Activated CD4-positive, CD25-positive, alpha-beta regulatory T cell (primary cell): ENCODE measurements at regions not wholly inside any gene's neighbourhood (a gene's known extent, or its start where the extent isn't known, plus 50 kb on each side); places are given as distances from the start of the nearest gene placed in this dataset.

Experiments
- DNase-seq, 4 experiments: peaks; one replicate each; lab custom pipeline; 2025; lab: John Stamatoyannopoulos, UW

DNA sequence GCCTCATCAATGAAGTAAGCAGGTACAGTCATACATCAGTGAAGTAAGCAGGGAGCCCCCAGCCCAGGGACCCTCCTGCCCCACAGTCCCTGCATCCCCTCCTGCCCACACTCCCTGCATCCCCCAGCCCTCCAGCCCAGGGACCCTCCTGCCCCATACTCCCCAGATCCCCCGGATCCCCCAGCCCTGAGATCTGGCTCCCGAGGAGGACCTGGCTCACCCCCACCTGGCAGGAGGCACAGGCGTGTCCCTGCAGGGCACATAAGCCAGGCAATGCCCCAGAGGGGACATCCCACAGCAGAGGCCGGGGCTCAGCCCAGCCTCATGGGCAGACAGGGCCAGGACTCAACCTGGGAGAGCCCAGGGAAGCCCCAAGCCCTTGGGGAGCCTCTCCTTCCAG is 53.6 kb upstream of the TPM4 start:
- no peak for DNase-seq

DNA sequence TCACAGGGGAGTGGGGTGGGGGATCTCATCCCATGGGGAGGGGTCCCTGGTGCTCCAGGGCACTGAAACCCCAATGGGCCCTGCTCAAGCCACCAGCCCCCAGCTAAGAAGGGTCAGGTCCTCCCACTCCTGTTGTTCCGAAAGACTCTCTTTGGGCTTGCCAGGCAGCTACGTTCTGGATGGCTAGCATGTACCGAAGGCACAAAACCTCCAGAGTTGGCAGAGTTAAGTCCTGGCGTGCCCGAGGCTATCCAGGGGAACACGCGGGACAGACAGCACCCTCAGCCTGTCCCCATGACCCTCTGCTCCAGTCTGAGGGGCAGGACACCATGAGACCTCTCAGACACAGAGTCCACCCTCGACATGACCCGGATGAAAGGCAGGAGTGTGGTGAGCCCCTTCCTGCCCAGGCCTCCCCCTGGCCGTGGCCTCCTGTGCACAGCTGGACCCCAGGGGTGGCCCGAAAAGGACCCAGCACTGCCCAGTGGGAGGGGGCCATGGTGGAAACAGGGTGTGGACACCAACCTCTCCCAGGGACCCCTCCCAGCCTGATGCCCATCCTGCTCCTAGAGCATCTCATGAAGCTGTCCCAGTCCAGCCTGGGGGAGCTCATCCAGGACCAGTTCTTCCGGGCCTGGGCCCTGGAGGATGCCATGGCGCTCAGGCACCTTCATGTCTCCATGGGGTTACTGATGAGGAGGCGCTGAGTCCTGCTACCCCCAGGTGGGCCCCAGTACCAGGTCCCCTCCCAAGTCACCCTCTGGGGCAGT is 53.0 kb upstream of the TPM4 start:
- DNase-seq, result no peak

DNA sequence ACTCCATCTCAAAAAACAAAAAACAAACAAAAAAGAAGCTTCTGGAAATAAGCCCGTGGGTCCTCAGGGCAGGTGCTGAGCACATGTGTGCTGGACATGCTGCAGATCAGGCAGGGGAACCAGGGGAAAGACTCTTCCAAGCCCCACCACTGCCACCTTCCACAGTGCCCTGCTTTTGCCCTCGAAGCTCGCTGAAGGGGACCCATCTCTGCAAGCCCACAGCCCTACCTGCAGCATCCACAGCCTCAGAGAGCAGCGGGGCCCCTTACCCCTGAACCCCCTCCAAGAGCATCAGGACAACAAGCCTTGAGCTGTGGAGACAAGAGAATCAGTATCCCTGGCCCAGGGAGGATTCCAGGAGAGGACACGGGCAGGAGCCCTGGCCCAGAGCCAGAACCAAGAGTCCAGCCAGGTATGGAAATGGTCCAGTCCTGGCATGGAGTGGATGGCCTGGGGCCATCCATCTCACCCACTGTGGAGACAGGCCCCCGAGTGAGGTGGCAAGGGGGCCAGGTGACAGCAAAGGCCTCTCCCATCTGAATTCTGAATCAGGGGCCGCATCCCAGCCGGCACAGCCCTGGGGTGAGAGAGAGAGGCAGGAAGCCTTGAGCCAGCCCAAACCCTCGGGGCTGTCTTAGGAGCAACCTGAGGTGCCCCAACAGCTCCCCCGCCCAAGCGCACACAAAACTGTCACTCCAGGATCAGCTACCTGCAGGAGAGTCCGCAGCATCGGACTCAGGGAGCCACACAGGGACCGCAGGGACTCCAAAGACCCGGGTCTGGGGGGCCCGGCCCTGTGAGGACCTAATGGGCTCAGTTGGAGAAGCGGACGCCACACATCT is 51.8 kb upstream of the TPM4 start:
- DNase-seq, result no peak

DNA sequence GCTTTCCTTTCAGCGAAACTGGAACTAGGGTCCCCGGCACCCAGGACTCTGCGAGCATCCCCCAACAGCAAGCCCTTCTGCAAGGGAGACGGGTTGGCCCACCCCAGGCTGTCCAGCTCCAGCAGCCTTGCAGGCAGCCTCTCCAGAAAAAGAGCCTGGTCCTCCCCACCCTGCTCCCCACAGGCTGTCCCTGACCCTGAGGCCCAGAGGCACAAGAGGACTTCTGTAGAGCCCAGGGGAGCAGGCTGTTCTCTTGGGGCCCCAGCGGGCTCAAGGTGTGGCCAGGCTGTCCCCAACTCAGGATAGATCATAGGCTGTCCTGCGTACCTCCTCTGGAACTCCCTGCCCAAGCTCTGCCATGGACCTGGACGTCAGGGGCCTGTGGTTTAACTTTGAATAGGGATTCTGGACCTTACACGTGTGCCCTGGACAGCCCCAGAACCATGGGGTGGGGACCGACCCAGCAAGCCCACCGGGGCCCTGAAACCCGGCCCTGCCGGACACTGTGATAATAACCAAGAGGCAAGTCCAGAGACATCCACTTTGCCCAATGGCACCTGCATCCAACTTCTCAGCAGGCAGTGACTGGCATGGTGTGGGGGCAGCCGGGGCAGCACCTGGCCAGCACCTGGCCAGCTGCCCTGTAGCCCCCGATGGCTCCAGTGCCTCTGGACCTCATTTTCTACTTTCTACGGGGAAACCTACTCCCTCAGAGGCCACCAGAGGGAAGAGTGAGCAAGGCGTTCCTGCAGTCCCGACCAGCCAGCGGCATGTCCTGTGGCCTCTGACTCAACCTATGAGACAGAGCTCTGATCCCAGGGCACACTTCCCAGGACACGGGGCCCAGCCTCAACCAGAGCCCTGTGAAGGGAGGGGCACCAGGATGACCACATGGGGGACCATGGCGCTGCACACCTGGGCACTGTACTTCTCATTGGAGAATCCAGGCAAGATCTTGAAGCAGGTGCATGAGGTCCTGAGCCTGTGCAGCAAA is 50.9 kb upstream of the TPM4 start:
- DNase-seq, result no peak

DNA sequence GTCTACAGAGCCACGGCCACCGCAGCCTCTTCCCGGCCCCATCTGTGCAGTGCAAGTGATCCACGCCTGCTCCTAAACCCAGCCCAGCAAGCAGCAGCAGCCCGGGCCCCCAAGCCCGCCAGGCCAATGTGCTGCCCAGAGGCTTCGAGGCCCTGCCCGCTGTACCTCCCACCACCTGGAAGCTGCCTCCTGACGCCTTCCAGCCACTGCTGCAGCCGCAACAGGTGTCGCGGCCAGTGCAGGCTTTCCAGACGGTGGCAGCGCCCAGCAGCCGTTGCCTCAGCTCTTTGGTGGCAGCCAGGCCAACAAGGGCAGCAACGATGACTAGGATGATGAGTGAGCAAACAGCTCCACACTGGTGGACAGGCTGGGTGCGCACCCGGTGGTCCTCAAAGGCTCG is 50.2 kb upstream of the TPM4 start:
- DNase-seq, result no peak
